Naive B cell (primary cell): ENCODE measurements at regions not wholly inside any gene's neighbourhood (a gene's known extent, or its start where the extent isn't known, plus 50 kb on each side); places are given as distances from the start of the nearest gene placed in this dataset.

Experiments
- ATAC-seq, 2 donors: fragments of 150-1000 bp; cut with Tn5 transposase; 2 replicates each; pipeline ENCODE4 v1.10.0; 2021; ENCODE audit warnings: low read depth in 2 of 2, mild to moderate bottlenecking in 2 of 2, moderate library complexity in 2 of 2
- DNase-seq: peaks from one replicate; pipeline ENCODE4 v3.0.0; 2022
- H3K27ac Mint-ChIP-seq, 6 donors: one replicate each; pipeline ENCODE4 v1.8.0; 2020 to 2022; ENCODE audit warnings: mild to moderate bottlenecking in 6 of 6, mixed read lengths in 6 of 6, moderate library complexity in 5 of 6, inconsistent platforms in 2 of 6
- H3K27me3 Mint-ChIP-seq, 3 donors: one replicate each; pipeline ENCODE4 v1.8.0; 2021 to 2022; ENCODE audit warnings: mixed read lengths in 3 of 3, mild to moderate bottlenecking in 1 of 3
- H3K36me3 Mint-ChIP-seq, 2 donors: one replicate each; pipeline ENCODE4 v1.8.0; 2020 to 2022; ENCODE audit warnings: mixed read lengths in 2 of 2, inconsistent platforms in 1 of 2, mild to moderate bottlenecking in 1 of 2
- H3K4me1 Mint-ChIP-seq, 3 donors: one replicate each; pipeline ENCODE4 v1.8.0; 2020 to 2022; ENCODE audit warnings: mixed read lengths in 3 of 3, inconsistent platforms in 1 of 3, mild to moderate bottlenecking in 1 of 3, moderate library complexity in 1 of 3
- H3K4me3 Mint-ChIP-seq, 8 donors: one replicate each; pipeline ENCODE4 v1.8.0; 2020 to 2022; ENCODE audit warnings: mild to moderate bottlenecking in 8 of 8, mixed read lengths in 8 of 8, moderate library complexity in 8 of 8, inconsistent platforms in 2 of 8
- H3K9me3 Mint-ChIP-seq, 7 donors: one replicate each; pipeline ENCODE4 v1.8.0; 2020 to 2022; ENCODE audit warnings: mixed read lengths in 7 of 7, mild to moderate bottlenecking in 5 of 7, inconsistent platforms in 2 of 7, moderate library complexity in 1 of 7

GRCh38 chr15:93166675-93167074, 77.7 kb upstream of the RGMA start:
- H3K4me1 Mint-ChIP-seq, result no peaks in the 10 kb centered on the region
- H3K36me3 Mint-ChIP-seq, result no peaks in the 10 kb centered on the region
- H3K27me3 Mint-ChIP-seq, result peaks cover 8 to 24% (median 19%) of the 10 kb centered on the region in 3 donors
- no peak overlapping the region for H3K4me3 Mint-ChIP-seq
- ATAC-seq (no peak), DNase-seq (no peak)
- no peak overlapping the region for H3K27ac Mint-ChIP-seq
- peaks cover 0 to 2% (median 0%) of the 10 kb centered on the region in 7 donors for H3K9me3 Mint-ChIP-seq

GRCh38 chr15:93165734-93166470, 76.9 kb upstream of the RGMA start:
- ATAC-seq (no peak), DNase-seq (no peak)
- Mint-ChIP-seq H3K9me3 (peaks cover 0 to 2% (median 0%) of the 10 kb centered on the region in 7 donors), H3K36me3 (no peaks in the 10 kb centered on the region), H3K4me3 (peak overlapping the region in 1 of 8 donors; percentile 42), H3K27ac (no peak overlapping the region), H3K4me1 (no peaks in the 10 kb centered on the region), H3K27me3 (peaks cover under 1 to 19% (median 17%) of the 10 kb centered on the region in 3 donors)

GRCh38 chr15:93164409-93164808, 75.4 kb upstream of the RGMA start:
- H3K36me3 Mint-ChIP-seq, result no peaks in the 10 kb centered on the region
- no peaks in the 10 kb centered on the region for H3K4me1 Mint-ChIP-seq
- DNase-seq (no peak), ATAC-seq (no peak)
- H3K27ac Mint-ChIP-seq, result no peak overlapping the region
- no peak overlapping the region for H3K4me3 Mint-ChIP-seq
- H3K27me3 Mint-ChIP-seq, result peaks cover 2 to 13% (median 9%) of the 10 kb centered on the region in 3 donors
- peaks cover 0 to 2% (median 0%) of the 10 kb centered on the region in 7 donors for H3K9me3 Mint-ChIP-seq

- no peak for DNase-seq
- Mint-ChIP-seq H3K4me1 (no peaks in the 10 kb centered on the region), H3K27ac (no peak overlapping the region), H3K36me3 (no peaks in the 10 kb centered on the region), H3K9me3 (peaks cover 0 to 3% (median 0%) of the 10 kb centered on the region in 7 donors), H3K4me3 (no peak overlapping the region), H3K27me3 (peaks cover 4 to 7% (median 5%) of the 10 kb centered on the region in 3 donors)
- ATAC-seq, result no peak
Observed at GRCh38 chr15:93162560-93162959, 73.5 kb upstream of the RGMA start.

- no peak for ATAC-seq
- Mint-ChIP-seq H3K27ac (no peak overlapping the region), H3K4me1 (no peaks in the 10 kb centered on the region), H3K9me3 (peaks cover 0 to 11% (median 2%) of the 10 kb centered on the region in 7 donors), H3K27me3 (peaks cover 4 to 5% (median 4%) of the 10 kb centered on the region in 3 donors), H3K4me3 (peak overlapping the region in 1 of 8 donors; percentile 41), H3K36me3 (no peaks in the 10 kb centered on the region)
- DNase-seq, result no peak
Observed at GRCh38 chr15:93159930-93160329, 70.9 kb upstream of the RGMA start.

- Mint-ChIP-seq H3K4me1 (no peaks in the 10 kb centered on the region), H3K36me3 (no peaks in the 10 kb centered on the region), H3K27ac (no peak overlapping the region), H3K27me3 (peaks cover under 1 to 10% (median 7%) of the 10 kb centered on the region in 3 donors), H3K9me3 (peaks cover 0 to 15% (median 2%) of the 10 kb centered on the region in 7 donors), H3K4me3 (no peak overlapping the region)
- ATAC-seq, result no peak
- no peak for DNase-seq
Observed at GRCh38 chr15:93158097-93158900, 69.3 kb upstream of the RGMA start.

GRCh38 chr15:93154666-93155065, 65.7 kb upstream of the RGMA start:
- peaks cover 0 to 15% (median 2%) of the 10 kb centered on the region in 7 donors for H3K9me3 Mint-ChIP-seq
- H3K4me1 Mint-ChIP-seq, result no peaks in the 10 kb centered on the region
- no peak overlapping the region for H3K4me3 Mint-ChIP-seq
- H3K27me3 Mint-ChIP-seq, result peaks cover 17 to 33% (median 18%) of the 10 kb centered on the region in 3 donors
- no peaks in the 10 kb centered on the region for H3K36me3 Mint-ChIP-seq
- no peak for ATAC-seq
- H3K27ac Mint-ChIP-seq, result no peak overlapping the region
- no peak for DNase-seq

GRCh38 chr15:93152951-93153350, 63.9 kb upstream of the RGMA start:
- DNase-seq (no peak), ATAC-seq (no peak)
- peaks cover 18 to 28% (median 23%) of the 10 kb centered on the region in 3 donors for H3K27me3 Mint-ChIP-seq
- H3K27ac Mint-ChIP-seq, result no peak overlapping the region
- H3K36me3 Mint-ChIP-seq, result no peaks in the 10 kb centered on the region
- no peak overlapping the region for H3K4me3 Mint-ChIP-seq
- peaks cover 0 to 19% (median 2%) of the 10 kb centered on the region in 7 donors for H3K9me3 Mint-ChIP-seq
- no peaks in the 10 kb centered on the region for H3K4me1 Mint-ChIP-seq

GRCh38 chr15:93152360-93152759, 63.3 kb upstream of the RGMA start:
- ATAC-seq (no peak), DNase-seq (no peak)
- Mint-ChIP-seq H3K4me3 (no peak overlapping the region), H3K4me1 (no peaks in the 10 kb centered on the region), H3K36me3 (no peaks in the 10 kb centered on the region), H3K27me3 (peaks cover 18 to 28% (median 25%) of the 10 kb centered on the region in 3 donors), H3K9me3 (peaks cover 0 to 19% (median 2%) of the 10 kb centered on the region in 7 donors), H3K27ac (no peak overlapping the region)

- H3K4me3 Mint-ChIP-seq, result no peak overlapping the region
- H3K9me3 Mint-ChIP-seq, result peaks cover 0 to 19% (median 0%) of the 10 kb centered on the region in 7 donors
- H3K27ac Mint-ChIP-seq, result no peak overlapping the region
- no peaks in the 10 kb centered on the region for H3K4me1 Mint-ChIP-seq
- ATAC-seq (no peak), DNase-seq (no peak)
- no peaks in the 10 kb centered on the region for H3K36me3 Mint-ChIP-seq
- peaks cover 18 to 28% (median 25%) of the 10 kb centered on the region in 3 donors for H3K27me3 Mint-ChIP-seq
Observed at GRCh38 chr15:93150910-93151881, 62.2 kb upstream of the RGMA start.

- no peak for DNase-seq
- Mint-ChIP-seq H3K27me3 (peaks cover 9 to 14% (median 14%) of the 10 kb centered on the region in 3 donors), H3K4me1 (peaks cover 0 to 1% (median 0%) of the 10 kb centered on the region in 3 donors), H3K36me3 (no peaks in the 10 kb centered on the region), H3K4me3 (no peak overlapping the region), H3K27ac (no peak overlapping the region), H3K9me3 (peaks cover 0 to 4% (median 0%) of the 10 kb centered on the region in 7 donors)
- no peak for ATAC-seq
Observed at GRCh38 chr15:93146601-93147000, 57.6 kb upstream of the RGMA start.

- Mint-ChIP-seq H3K27ac (no peak overlapping the region), H3K9me3 (peaks cover 0 to 4% (median 0%) of the 10 kb centered on the region in 7 donors), H3K27me3 (peaks cover 9 to 10% (median 10%) of the 10 kb centered on the region in 3 donors), H3K4me3 (no peak overlapping the region), H3K36me3 (no peaks in the 10 kb centered on the region), H3K4me1 (peaks cover 0 to 5% (median 0%) of the 10 kb centered on the region in 3 donors)
- DNase-seq (no peak), ATAC-seq (no peak)
Observed at GRCh38 chr15:93146196-93146595, 57.2 kb upstream of the RGMA start.
